GM10266 (cell line): ENCODE measurements at regions not wholly inside any gene's neighbourhood (a gene's known extent, or its start where the extent isn't known, plus 50 kb on each side); places are given as distances from the start of the nearest gene placed in this dataset.

Source experiments
- DNase-seq: peaks from one replicate; pipeline ENCODE4 v3.0.0; 2012; ENCODE audit errors: extremely low spot score
- CTCF ChIP-seq: IDR thresholded peaks from 2 replicates; pipeline ENCODE4 v1.5.1; 2012; ENCODE audit warnings: mild to moderate bottlenecking, low read depth; ENCODE audit not compliant: control insufficient read depth, insufficient read depth; ENCODE audit errors: missing control alignments

DNA sequence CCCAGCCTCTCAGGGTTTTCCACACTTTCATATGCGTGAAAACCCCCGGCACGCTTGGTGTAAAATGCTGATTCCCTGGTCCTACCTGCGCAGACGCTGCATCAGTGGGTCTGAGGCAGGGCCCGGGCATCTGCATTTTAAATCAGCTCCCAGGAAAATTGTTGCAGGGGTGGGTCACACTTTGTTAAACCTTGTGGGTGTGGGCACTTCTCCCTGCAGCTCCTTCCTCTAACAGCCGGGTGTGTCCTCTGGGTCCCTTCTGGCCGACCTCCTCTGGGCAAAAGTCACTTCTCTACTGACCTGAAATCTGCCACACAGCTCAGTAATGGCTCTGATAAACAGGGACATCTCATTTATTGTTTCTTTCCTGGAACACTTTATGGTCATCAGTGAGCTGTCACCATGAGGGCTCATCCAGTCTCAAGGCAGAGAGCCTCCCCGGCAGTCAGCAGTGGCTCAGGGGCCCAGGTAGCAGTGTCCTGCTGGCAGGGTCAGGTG lies 52.8 kb upstream of the TMPRSS2 start:
- DNase-seq: no peak
- no peak for TF ChIP-seq CTCF

DNA sequence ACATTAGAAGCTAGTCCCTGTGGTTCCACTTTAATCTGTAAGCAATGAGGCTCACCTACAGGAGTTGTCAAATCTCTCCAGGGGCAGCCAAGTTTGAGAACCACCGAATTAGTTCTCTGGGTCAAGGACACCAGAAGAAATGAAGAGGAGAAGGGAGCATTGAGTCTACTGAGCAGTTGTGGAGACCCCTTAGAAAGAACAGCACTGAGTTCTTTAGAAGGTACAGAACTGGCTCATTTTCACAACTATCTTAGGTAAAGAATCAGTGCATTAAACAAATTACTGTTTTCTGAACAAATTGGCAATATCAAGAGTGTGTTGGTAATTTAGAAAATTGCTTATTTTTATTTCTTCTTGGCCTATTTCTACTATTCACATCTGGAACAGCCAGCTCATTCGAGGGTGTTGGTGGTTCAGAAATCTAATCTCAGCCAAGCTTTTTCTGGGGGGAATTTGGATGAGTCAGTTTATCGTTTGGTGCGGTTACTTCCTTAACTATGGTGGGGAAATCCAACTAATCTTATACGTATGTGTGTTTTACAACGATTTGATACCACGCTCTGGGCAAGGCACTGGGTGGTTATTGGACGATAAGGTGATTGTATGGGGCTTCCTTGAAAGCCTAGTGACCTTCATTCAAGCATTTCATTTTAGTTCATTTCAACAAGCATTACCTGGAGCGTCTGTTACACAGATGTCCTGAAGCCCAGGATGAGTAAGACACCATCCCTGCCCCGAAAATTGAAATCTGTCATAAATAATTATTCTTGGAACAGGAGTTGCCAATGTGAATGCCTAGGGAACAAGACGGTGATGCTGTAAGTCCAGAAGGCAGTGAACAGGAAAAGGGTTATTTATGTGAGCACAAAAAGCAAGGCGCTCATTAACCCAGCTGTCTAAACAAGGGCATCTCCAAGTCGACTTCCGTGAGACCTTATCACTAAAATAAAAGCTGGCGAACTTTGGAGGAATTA lies 52.0 kb upstream of the TMPRSS2 start:
- DNase-seq: peak; percentile 35
- TF ChIP-seq CTCF: no peak

GRCh38 chr21:41558842-41559241 lies 50.9 kb upstream of the TMPRSS2 start:
- no peak for TF ChIP-seq CTCF
- no peak for DNase-seq

DNA sequence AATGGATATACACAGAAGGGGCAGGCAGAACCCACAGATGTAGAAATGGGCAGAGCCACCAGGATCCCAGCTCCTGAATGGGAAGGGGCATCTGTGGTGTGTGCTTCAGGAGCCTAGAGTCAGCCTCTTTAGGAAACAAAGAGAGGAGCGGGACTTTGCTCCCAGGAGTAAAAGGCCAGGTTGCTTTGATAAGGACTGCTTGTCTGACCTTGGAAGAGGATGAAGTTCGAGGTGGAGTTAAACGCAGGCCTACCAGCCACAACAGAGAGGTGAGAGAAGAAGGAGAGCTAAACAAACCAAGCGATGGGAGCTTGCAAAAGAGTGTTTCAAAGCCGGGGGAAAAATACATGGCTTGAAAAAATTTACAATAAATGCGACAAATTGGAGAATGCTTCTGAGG lies 49.9 kb upstream of the TMPRSS2 start:
- no peak for TF ChIP-seq CTCF
- DNase-seq: no peak
